HuH-7.5 (cell line): ENCODE measurements at regions not wholly inside any gene's neighbourhood (a gene's known extent, or its start where the extent isn't known, plus 50 kb on each side); places are given as distances from the start of the nearest gene placed in this dataset.

Source experiments
- DNase-seq: peaks from one replicate; pipeline ENCODE4 v3.0.0; 2011; ENCODE audit warnings: low spot score

GRCh38 chr4:179817317-179817716 is 2375.1 kb upstream of the AGA start:
- DNase-seq, result no peak

GRCh38 chr4:179823342-179823741 is 2381.1 kb upstream of the AGA start:
- no peak for DNase-seq

- no peak for DNase-seq
These were observed 2389.0 kb upstream of the AGA start for GRCh38 chr4:179831274-179831673.

GRCh38 chr4:179836179-179837075 is 2394.2 kb upstream of the AGA start:
- no peak for DNase-seq

GRCh38 chr4:179843370-179843769 is 2399.8 kb upstream of the TENM3 start:
- no peak for DNase-seq

- no peak for DNase-seq
These were observed 2387.7 kb upstream of the TENM3 start for GRCh38 chr4:179855469-179855868.

GRCh38 chr4:179858221-179858620 is 2385.0 kb upstream of the TENM3 start:
- DNase-seq, result no peak

GRCh38 chr4:179867300-179867878 is 2375.8 kb upstream of the TENM3 start:
- DNase-seq, result no peak

GRCh38 chr4:179871726-179872125 is 2371.5 kb upstream of the TENM3 start:
- no peak for DNase-seq

- DNase-seq, result no peak
These were observed 2370.4 kb upstream of the TENM3 start for GRCh38 chr4:179872755-179873154.

GRCh38 chr4:179880756-179881155 is 2362.4 kb upstream of the TENM3 start:
- DNase-seq, result no peak

GRCh38 chr4:179894066-179894778 is 2349.0 kb upstream of the TENM3 start:
- no peak for DNase-seq

GRCh38 chr4:179919587-179919986 is 2323.6 kb upstream of the TENM3 start:
- DNase-seq, result no peak

GRCh38 chr4:179927473-179927872 is 2315.7 kb upstream of the TENM3 start:
- no peak for DNase-seq

- no peak for DNase-seq
These were observed 2301.3 kb upstream of the TENM3 start for GRCh38 chr4:179941911-179942310.

- no peak for DNase-seq
These were observed 2266.4 kb upstream of the TENM3 start for GRCh38 chr4:179976777-179977176.

- DNase-seq, result no peak
These were observed 2265.8 kb upstream of the TENM3 start for GRCh38 chr4:179977378-179977777.

GRCh38 chr4:179981161-179981560 is 2262.0 kb upstream of the TENM3 start:
- DNase-seq, result no peak

GRCh38 chr4:179989975-179990374 is 2253.2 kb upstream of the TENM3 start:
- no peak for DNase-seq

GRCh38 chr4:180009316-180009715 is 2233.9 kb upstream of the TENM3 start:
- DNase-seq, result no peak

GRCh38 chr4:180028682-180029081 is 2214.5 kb upstream of the TENM3 start:
- DNase-seq, result no peak

- no peak for DNase-seq
These were observed 2211.9 kb upstream of the TENM3 start for GRCh38 chr4:180031330-180031729.

GRCh38 chr4:180041576-180041975 is 2201.6 kb upstream of the TENM3 start:
- DNase-seq, result no peak
